Muscle layer of duodenum (tissue), 2 donors: ENCODE measurements at regions not wholly inside any gene's neighbourhood (a gene's known extent, or its start where the extent isn't known, plus 50 kb on each side); places are given as distances from the start of the nearest gene placed in this dataset.

ENCODE experiments used
- H3K27ac ChIP-seq: one replicate; pipeline ENCODE4 v1.7.0; 2013; ENCODE audit warnings: mild to moderate bottlenecking, low read length
- H3K27me3 ChIP-seq: one replicate; pipeline ENCODE4 v1.7.0; 2013; ENCODE audit warnings: low read depth, mild to moderate bottlenecking, control low read depth, low read length
- H3K36me3 ChIP-seq, 2 donors: one replicate each; pipeline ENCODE4 v1.7.0; 2013; ENCODE audit warnings: low read length in 2 of 2, control low read depth in 1 of 2, mild to moderate bottlenecking in 1 of 2; ENCODE audit not compliant: insufficient read depth in 2 of 2, control insufficient read depth in 1 of 2
- H3K4me1 ChIP-seq, 2 donors: one replicate each; pipeline ENCODE4 v1.7.0; 2013; ENCODE audit warnings: low read length in 2 of 2, mild to moderate bottlenecking in 2 of 2, control low read depth in 1 of 2, moderate library complexity in 1 of 2; ENCODE audit not compliant: insufficient read depth in 2 of 2, control insufficient read depth in 1 of 2
- H3K4me3 ChIP-seq, 2 donors: one replicate each; pipeline ENCODE4 v1.7.0; 2013; ENCODE audit warnings: low read length in 2 of 2, low read depth in 1 of 2, mild to moderate bottlenecking in 1 of 2
- H3K9me3 ChIP-seq, 2 donors: one replicate each; pipeline ENCODE4 v1.7.0; 2013; ENCODE audit warnings: low read length in 2 of 2, control low read depth in 1 of 2, mild to moderate bottlenecking in 1 of 2; ENCODE audit not compliant: control insufficient read depth in 1 of 2
- donor health status: healthy.

GRCh38 chr3:99586701-99587100, 51.7 kb upstream of the COL8A1 start:
- Histone ChIP-seq H3K27ac (no peak overlapping the region), H3K4me1 (no peaks in the 10 kb centered on the region), H3K4me3 (no peak overlapping the region), H3K27me3 (no peaks in the 10 kb centered on the region), H3K36me3 (no peaks in the 10 kb centered on the region), H3K9me3 (no peaks in the 10 kb centered on the region)

GRCh38 chr3:99579965-99580364, 58.4 kb upstream of the COL8A1 start:
- no peaks in the 10 kb centered on the region for H3K36me3 ChIP-seq
- H3K27me3 ChIP-seq = no peaks in the 10 kb centered on the region
- no peak overlapping the region for H3K4me3 ChIP-seq
- H3K9me3 ChIP-seq = peaks cover 0 to 8% of the 10 kb centered on the region in 2 donors
- H3K4me1 ChIP-seq = no peaks in the 10 kb centered on the region
- no peak overlapping the region for H3K27ac ChIP-seq

- no peak overlapping the region for H3K4me3 ChIP-seq
- no peaks in the 10 kb centered on the region for H3K36me3 ChIP-seq
- H3K4me1 ChIP-seq = no peaks in the 10 kb centered on the region
- no peaks in the 10 kb centered on the region for H3K27me3 ChIP-seq
- no peak overlapping the region for H3K27ac ChIP-seq
- peaks cover 0 to 10% of the 10 kb centered on the region in 2 donors for H3K9me3 ChIP-seq
These were observed 59.1 kb upstream of the COL8A1 start for GRCh38 chr3:99579246-99579645.

- no peak overlapping the region for H3K27ac ChIP-seq
- no peaks in the 10 kb centered on the region for H3K36me3 ChIP-seq
- peaks cover 0 to 10% of the 10 kb centered on the region in 2 donors for H3K9me3 ChIP-seq
- H3K27me3 ChIP-seq = no peaks in the 10 kb centered on the region
- H3K4me3 ChIP-seq = no peak overlapping the region
- no peaks in the 10 kb centered on the region for H3K4me1 ChIP-seq
These were observed 59.9 kb upstream of the COL8A1 start for GRCh38 chr3:99578339-99578970.

- Histone ChIP-seq H3K4me1 (no peaks in the 10 kb centered on the region), H3K36me3 (no peaks in the 10 kb centered on the region), H3K27me3 (no peaks in the 10 kb centered on the region), H3K9me3 (peaks cover 0 to 10% of the 10 kb centered on the region in 2 donors), H3K4me3 (no peak overlapping the region), H3K27ac (no peak overlapping the region)
These were observed 61.4 kb upstream of the COL8A1 start for GRCh38 chr3:99576904-99577559.

GRCh38 chr3:99575683-99576082, 62.7 kb upstream of the COL8A1 start:
- no peak overlapping the region for H3K4me3 ChIP-seq
- H3K27me3 ChIP-seq = no peaks in the 10 kb centered on the region
- H3K9me3 ChIP-seq = peaks cover 0 to 10% of the 10 kb centered on the region in 2 donors
- no peak overlapping the region for H3K27ac ChIP-seq
- H3K4me1 ChIP-seq = no peaks in the 10 kb centered on the region
- H3K36me3 ChIP-seq = no peaks in the 10 kb centered on the region

GRCh38 chr3:99570061-99570460, 68.3 kb upstream of the COL8A1 start:
- Histone ChIP-seq H3K4me1 (no peaks in the 10 kb centered on the region), H3K27me3 (no peaks in the 10 kb centered on the region), H3K4me3 (no peak overlapping the region), H3K27ac (no peak overlapping the region), H3K36me3 (no peaks in the 10 kb centered on the region), H3K9me3 (peaks cover 0 to 3% of the 10 kb centered on the region in 2 donors)

- H3K4me3 ChIP-seq = no peak overlapping the region
- no peaks in the 10 kb centered on the region for H3K4me1 ChIP-seq
- H3K27me3 ChIP-seq = no peaks in the 10 kb centered on the region
- H3K36me3 ChIP-seq = no peaks in the 10 kb centered on the region
- no peak overlapping the region for H3K27ac ChIP-seq
- H3K9me3 ChIP-seq = no peaks in the 10 kb centered on the region
These were observed 69.6 kb upstream of the COL8A1 start for GRCh38 chr3:99568663-99569335.

- no peaks in the 10 kb centered on the region for H3K36me3 ChIP-seq
- no peak overlapping the region for H3K27ac ChIP-seq
- no peaks in the 10 kb centered on the region for H3K27me3 ChIP-seq
- no peaks in the 10 kb centered on the region for H3K9me3 ChIP-seq
- H3K4me3 ChIP-seq = no peak overlapping the region
- no peaks in the 10 kb centered on the region for H3K4me1 ChIP-seq
These were observed 73.1 kb upstream of the COL8A1 start for GRCh38 chr3:99565331-99565730.

- Histone ChIP-seq H3K9me3 (no peaks in the 10 kb centered on the region), H3K36me3 (no peaks in the 10 kb centered on the region), H3K27me3 (no peaks in the 10 kb centered on the region), H3K4me3 (no peak overlapping the region), H3K27ac (no peak overlapping the region), H3K4me1 (no peaks in the 10 kb centered on the region)
These were observed 75.3 kb upstream of the COL8A1 start for GRCh38 chr3:99562990-99563607.

GRCh38 chr3:99562138-99562537, 76.3 kb upstream of the COL8A1 start:
- Histone ChIP-seq H3K4me3 (no peak overlapping the region), H3K4me1 (no peaks in the 10 kb centered on the region), H3K27me3 (no peaks in the 10 kb centered on the region), H3K9me3 (no peaks in the 10 kb centered on the region), H3K27ac (no peak overlapping the region), H3K36me3 (no peaks in the 10 kb centered on the region)
